ENCODE measurements at regions not wholly inside any gene's neighbourhood (a gene's known extent, or its start where the extent isn't known, plus 50 kb on each side); places are given as distances from the start of the nearest gene placed in this dataset.

- Histone ChIP-seq H3K4me1 (no peaks in the 10 kb centered on the region), H3K27ac (no peak overlapping the region)
- TF ChIP-seq, protein P1, sequence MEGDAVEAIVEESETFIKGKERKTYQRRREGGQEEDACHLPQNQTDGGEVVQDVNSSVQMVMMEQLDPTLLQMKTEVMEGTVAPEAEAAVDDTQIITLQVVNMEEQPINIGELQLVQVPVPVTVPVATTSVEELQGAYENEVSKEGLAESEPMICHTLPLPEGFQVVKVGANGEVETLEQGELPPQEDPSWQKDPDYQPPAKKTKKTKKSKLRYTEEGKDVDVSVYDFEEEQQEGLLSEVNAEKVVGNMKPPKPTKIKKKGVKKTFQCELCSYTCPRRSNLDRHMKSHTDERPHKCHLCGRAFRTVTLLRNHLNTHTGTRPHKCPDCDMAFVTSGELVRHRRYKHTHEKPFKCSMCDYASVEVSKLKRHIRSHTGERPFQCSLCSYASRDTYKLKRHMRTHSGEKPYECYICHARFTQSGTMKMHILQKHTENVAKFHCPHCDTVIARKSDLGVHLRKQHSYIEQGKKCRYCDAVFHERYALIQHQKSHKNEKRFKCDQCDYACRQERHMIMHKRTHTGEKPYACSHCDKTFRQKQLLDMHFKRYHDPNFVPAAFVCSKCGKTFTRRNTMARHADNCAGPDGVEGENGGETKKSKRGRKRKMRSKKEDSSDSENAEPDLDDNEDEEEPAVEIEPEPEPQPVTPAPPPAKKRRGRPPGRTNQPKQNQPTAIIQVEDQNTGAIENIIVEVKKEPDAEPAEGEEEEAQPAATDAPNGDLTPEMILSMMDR (IDR thresholded peaks at IDR 0.05): no peak
Observed at GRCh38 chr2:18345848-18346247, 214.6 kb downstream of the RDH14 start.

DNA sequence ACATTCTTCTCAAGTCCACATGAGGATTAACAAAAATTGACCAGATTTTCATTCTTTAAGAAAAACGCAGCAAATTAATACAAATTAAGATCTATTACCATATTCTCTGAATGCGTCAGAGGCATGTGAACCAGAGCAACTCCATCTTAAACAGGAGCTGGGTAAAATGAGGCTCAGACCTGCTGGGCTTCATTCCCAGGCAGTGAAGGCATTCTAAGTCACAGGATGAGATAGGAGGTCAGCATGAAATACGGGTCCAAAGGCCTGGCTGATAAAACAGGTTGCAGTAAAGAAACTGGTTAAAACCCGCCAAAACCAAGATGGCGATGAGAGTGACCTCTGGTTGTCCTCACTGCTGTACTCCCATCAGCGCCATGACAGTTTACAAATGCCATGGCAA, 217.6 kb downstream of the RDH14 start:
- no peaks in the 10 kb centered on the region for H3K4me1 ChIP-seq
- H3K27ac ChIP-seq: no peak overlapping the region
- no peaks in the 10 kb centered on the region for H3K9me3 ChIP-seq (ENCODE audit: control insufficient read depth, low read length)
- H3K4me2 ChIP-seq (ENCODE audit: low read length): no peak overlapping the region
- H2AFZ ChIP-seq: no peak overlapping the region
- no peaks in the 10 kb centered on the region for H3K79me2 ChIP-seq
- no peaks in the 10 kb centered on the region for H3K27me3 ChIP-seq (ENCODE audit: control insufficient read depth, insufficient read depth, low read length)
- H3K4me3 ChIP-seq (ENCODE audit: low read depth, low read length): no peak overlapping the region
- TF ChIP-seq, protein P1 (IDR thresholded peaks at IDR 0.05): no peak
- H3K9ac ChIP-seq: no peak overlapping the region
- no peaks in the 10 kb centered on the region for H3K36me3 ChIP-seq (ENCODE audit: control insufficient read depth, insufficient read depth, low read length)

More at GRCh38 chr2:18345848-18346247, 214.6 kb downstream of the RDH14 start:
- H3K4me3 ChIP-seq (ENCODE audit: low read depth, low read length): no peak overlapping the region
- no peaks in the 10 kb centered on the region for H3K27me3 ChIP-seq (ENCODE audit: control insufficient read depth, insufficient read depth, low read length)
- no peaks in the 10 kb centered on the region for H3K36me3 ChIP-seq (ENCODE audit: control insufficient read depth, insufficient read depth, low read length)
- no peaks in the 10 kb centered on the region for H3K79me2 ChIP-seq
- no peak overlapping the region for H3K4me2 ChIP-seq (ENCODE audit: low read length)
- H3K9me3 ChIP-seq (ENCODE audit: control insufficient read depth, low read length): no peaks in the 10 kb centered on the region
- no peak overlapping the region for H2AFZ ChIP-seq
- H3K9ac ChIP-seq: no peak overlapping the region

- Histone ChIP-seq H3K4me1 (no peaks in the 10 kb centered on the region), H2AFZ (no peak overlapping the region), H3K79me2 (no peaks in the 10 kb centered on the region), H3K4me3 (ENCODE audit: low read depth, low read length) (no peak overlapping the region), H3K9ac (no peak overlapping the region), H3K27me3 (ENCODE audit: control insufficient read depth, insufficient read depth, low read length) (no peaks in the 10 kb centered on the region), H3K4me2 (ENCODE audit: low read length) (no peak overlapping the region), H3K9me3 (ENCODE audit: control insufficient read depth, low read length) (no peaks in the 10 kb centered on the region), H3K36me3 (ENCODE audit: control insufficient read depth, insufficient read depth, low read length) (no peaks in the 10 kb centered on the region), H3K27ac (no peak overlapping the region)
- TF ChIP-seq, protein P1 (IDR thresholded peaks at IDR 0.05): no peak
Observed at GRCh38 chr2:18339326-18339725, 221.1 kb downstream of the RDH14 start.

DNA sequence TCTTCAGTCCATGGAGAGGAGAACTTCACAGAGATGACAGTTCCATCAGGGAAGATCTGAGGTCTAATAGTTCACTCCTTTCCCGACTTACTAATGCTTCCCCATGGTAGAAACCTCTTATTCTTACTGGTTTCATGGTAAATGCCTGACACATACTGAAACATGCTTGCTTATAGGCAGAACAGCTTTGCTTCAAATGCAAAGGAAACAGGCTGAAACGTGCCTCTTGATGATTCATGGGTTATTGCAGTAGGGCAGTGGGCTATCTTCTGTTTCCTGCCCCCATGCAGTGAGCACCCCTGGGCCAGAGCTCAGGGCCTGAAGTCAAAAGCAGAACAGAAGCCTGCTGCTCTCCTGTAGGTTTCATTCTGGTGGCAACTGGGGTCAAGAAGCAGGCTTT, 223.5 kb downstream of the RDH14 start:
- Histone ChIP-seq H3K9me3 (ENCODE audit: control insufficient read depth, low read length) (no peaks in the 10 kb centered on the region), H3K4me1 (no peaks in the 10 kb centered on the region), H2AFZ (no peak overlapping the region), H3K79me2 (no peaks in the 10 kb centered on the region), H3K36me3 (ENCODE audit: control insufficient read depth, insufficient read depth, low read length) (no peaks in the 10 kb centered on the region), H3K4me2 (ENCODE audit: low read length) (no peak overlapping the region), H3K4me3 (ENCODE audit: low read depth, low read length) (no peak overlapping the region), H3K27me3 (ENCODE audit: control insufficient read depth, insufficient read depth, low read length) (no peaks in the 10 kb centered on the region), H3K9ac (no peak overlapping the region), H3K27ac (no peak overlapping the region)
- TF ChIP-seq, protein P1 (IDR thresholded peaks at IDR 0.05): no peak

DNA sequence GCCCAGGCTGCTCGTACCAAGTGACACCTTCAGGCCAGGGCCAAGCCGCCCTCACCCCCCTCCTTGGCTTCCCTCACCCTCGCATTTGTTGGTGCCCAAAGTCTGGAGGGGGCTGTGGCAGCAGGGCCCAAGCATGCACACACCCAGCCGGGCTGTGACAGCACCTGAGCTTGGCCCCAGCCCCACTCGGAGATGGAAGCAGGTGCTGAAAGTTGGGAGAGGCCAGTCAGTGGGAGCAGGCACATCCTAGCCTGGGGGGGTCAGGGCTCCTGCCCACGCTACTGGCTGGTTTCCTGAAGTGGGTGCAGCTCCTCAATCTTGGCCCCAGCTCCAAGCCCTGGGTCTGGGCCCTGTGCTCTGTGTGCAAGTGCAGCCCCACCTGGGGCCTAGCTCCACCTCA, 228.0 kb downstream of the RDH14 start:
- TF ChIP-seq, protein P1 (IDR thresholded peaks at IDR 0.05): no peak
- Histone ChIP-seq H3K9me3 (ENCODE audit: control insufficient read depth, low read length) (no peaks in the 10 kb centered on the region), H3K4me1 (no peaks in the 10 kb centered on the region), H3K4me2 (ENCODE audit: low read length) (no peak overlapping the region), H3K79me2 (no peaks in the 10 kb centered on the region), H3K9ac (no peak overlapping the region), H3K4me3 (ENCODE audit: low read depth, low read length) (no peak overlapping the region), H3K27me3 (ENCODE audit: control insufficient read depth, insufficient read depth, low read length) (no peaks in the 10 kb centered on the region), H3K36me3 (ENCODE audit: control insufficient read depth, insufficient read depth, low read length) (no peaks in the 10 kb centered on the region), H2AFZ (no peak overlapping the region), H3K27ac (no peak overlapping the region)

All from parathyroid adenoma (tissue), 2 donors.